Testis (tissue), 2 donors: ENCODE measurements at regions not wholly inside any gene's neighbourhood (a gene's known extent, or its start where the extent isn't known, plus 50 kb on each side); places are given as distances from the start of the nearest gene placed in this dataset.

Source experiments
- DNase-seq: peaks from one replicate; pipeline ENCODE4 v3.0.0-alpha.2; 2019
- H3K27ac ChIP-seq, 2 donors: fragments of 200-600 bp; sonication (generic); one replicate each; pipeline ENCODE4 v1.5.1; 2019
- H3K27me3 ChIP-seq: fragments of 200-600 bp; sonication (generic); one replicate; pipeline ENCODE4 v1.5.1; 2019
- H3K36me3 ChIP-seq: fragments of 200-600 bp; sonication (generic); one replicate; pipeline ENCODE4 v1.5.1; 2017; ENCODE audit warnings: low read depth; ENCODE audit errors: missing control alignments
- H3K4me1 ChIP-seq: fragments of 200-600 bp; sonication (generic); one replicate; pipeline ENCODE4 v1.5.1; 2019
- H3K4me3 ChIP-seq, 2 donors: fragments of 200-600 bp; sonication (generic); one replicate each; pipeline ENCODE4 v1.5.1; 2017 to 2019
- H3K9me3 ChIP-seq: fragments of 200-600 bp; sonication (generic); one replicate; pipeline ENCODE4 v1.5.1; 2017
- POLR2A ChIP-seq: fragments of 450-650 bp; IDR thresholded peaks from one replicate; pipeline ENCODE4 v1.6.1; 2017; ENCODE audit warnings: antibody characterized with exemption, mild to moderate bottlenecking, moderate library complexity
- WGBS, 2 donors: methylation state at CpG; one replicate each; pipeline ENCODE4 v1.1.5; 2018; 5-methylcytosine and 5-hydroxymethylcytosine counted together
- intact Hi-C: fragments of 100-400 bp; cut with DNase I; formaldehyde crosslinking; loops from one replicate; pipeline ENCODE4 v1.15.1; 2023; ENCODE audit warnings: low total_unique reads
- TF ChIP-seq, protein P1 (sequence below), 3 experiments: fragments of 450-650 bp in 2 of 3; fragments of 200-600 bp in 1 of 3; sonication (generic) in 1 of 3; IDR thresholded peaks; one replicate each; pipeline ENCODE4 v1.5.1; 2016 to 2019; ENCODE audit warnings: antibody characterized with exemption in 3 of 3, mild to moderate bottlenecking in 2 of 3, moderate library complexity in 1 of 3

GRCh38 chr12:43057566-43057965 is 468.0 kb upstream of the PRICKLE1 start:
- intact Hi-C loops, result no loop called here
- H3K27ac ChIP-seq, result no peak overlapping the region
- H3K4me1 ChIP-seq, result no peaks in the 10 kb centered on the region
- H3K27me3 ChIP-seq, result no peaks in the 10 kb centered on the region
- no peaks in the 10 kb centered on the region for H3K9me3 ChIP-seq
- TF ChIP-seq, protein P1, sequence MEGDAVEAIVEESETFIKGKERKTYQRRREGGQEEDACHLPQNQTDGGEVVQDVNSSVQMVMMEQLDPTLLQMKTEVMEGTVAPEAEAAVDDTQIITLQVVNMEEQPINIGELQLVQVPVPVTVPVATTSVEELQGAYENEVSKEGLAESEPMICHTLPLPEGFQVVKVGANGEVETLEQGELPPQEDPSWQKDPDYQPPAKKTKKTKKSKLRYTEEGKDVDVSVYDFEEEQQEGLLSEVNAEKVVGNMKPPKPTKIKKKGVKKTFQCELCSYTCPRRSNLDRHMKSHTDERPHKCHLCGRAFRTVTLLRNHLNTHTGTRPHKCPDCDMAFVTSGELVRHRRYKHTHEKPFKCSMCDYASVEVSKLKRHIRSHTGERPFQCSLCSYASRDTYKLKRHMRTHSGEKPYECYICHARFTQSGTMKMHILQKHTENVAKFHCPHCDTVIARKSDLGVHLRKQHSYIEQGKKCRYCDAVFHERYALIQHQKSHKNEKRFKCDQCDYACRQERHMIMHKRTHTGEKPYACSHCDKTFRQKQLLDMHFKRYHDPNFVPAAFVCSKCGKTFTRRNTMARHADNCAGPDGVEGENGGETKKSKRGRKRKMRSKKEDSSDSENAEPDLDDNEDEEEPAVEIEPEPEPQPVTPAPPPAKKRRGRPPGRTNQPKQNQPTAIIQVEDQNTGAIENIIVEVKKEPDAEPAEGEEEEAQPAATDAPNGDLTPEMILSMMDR (IDR thresholded peaks at IDR 0.05), result no peak
- no peaks in the 10 kb centered on the region for H3K36me3 ChIP-seq
- DNase-seq, result no peak
- H3K4me3 ChIP-seq, result no peak overlapping the region

DNA sequence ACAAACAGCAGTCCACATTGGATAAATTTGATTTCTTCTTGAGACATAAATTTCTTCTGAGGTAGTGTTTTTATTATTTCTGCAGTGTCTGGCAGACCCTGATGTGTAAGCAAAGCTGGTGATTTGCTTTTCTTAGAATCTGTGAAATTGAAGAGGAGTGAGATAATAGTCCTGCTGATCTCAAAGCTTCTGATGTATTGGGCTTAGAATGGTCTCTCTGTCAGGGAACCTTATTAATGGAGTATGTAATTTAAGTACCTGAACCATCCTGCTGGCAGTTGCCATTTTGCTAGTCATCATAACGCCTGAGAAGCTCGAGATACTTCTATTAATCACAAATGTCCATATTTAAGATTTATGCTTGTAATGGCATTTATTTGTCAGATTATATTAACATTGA is 464.5 kb upstream of the PRICKLE1 start:
- no peak for TF ChIP-seq POLR2A
- TF ChIP-seq, protein P1 (IDR thresholded peaks at IDR 0.05), result no peak
- no peaks in the 10 kb centered on the region for H3K9me3 ChIP-seq
- 88 to 95% methylated on average over 2 of the region's 2 CpGs for WGBS, 2 donors
- no peak overlapping the region for H3K27ac ChIP-seq
- H3K4me1 ChIP-seq, result no peaks in the 10 kb centered on the region
- no peak for DNase-seq
- no peaks in the 10 kb centered on the region for H3K36me3 ChIP-seq
- H3K27me3 ChIP-seq, result no peaks in the 10 kb centered on the region
- intact Hi-C loops, result no loop called here
- no peak overlapping the region for H3K4me3 ChIP-seq

DNA sequence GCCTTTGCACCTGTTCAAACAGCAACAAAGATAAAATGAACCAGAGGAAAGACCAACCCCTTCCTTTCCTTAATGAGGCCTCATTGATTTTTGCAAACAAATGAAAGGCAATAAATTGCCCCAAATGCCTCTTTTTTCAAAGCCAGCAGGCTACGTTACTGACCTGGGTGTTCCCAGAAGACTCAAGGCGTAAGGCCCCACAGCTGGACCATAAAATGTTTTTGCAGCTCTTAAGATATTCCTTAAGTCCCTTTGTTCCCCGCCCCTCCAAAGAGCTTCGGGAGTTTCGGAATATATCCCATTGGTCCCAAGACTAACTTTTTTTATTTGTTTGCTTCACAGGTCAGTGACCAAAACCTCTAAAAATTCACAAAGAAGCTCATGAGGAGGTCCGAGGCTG is 462.9 kb upstream of the PRICKLE1 start:
- 67 to 80% methylated on average over 6 of the region's 6 CpGs for WGBS, 2 donors
- H3K4me3 ChIP-seq, result no peak overlapping the region
- TF ChIP-seq, protein P1 (IDR thresholded peaks at IDR 0.05), result no peak
- TF ChIP-seq POLR2A, result no peak

GRCh38 chr12:43044241-43044640 is 454.7 kb upstream of the PRICKLE1 start:
- intact Hi-C loops, result no loop called here
- WGBS, 2 donors, result 91 to 93% methylated on average over 2 of the region's 2 CpGs
- TF ChIP-seq POLR2A, result no peak
- TF ChIP-seq, protein P1 (IDR thresholded peaks at IDR 0.05), result no peak
- no peaks in the 10 kb centered on the region for H3K4me1 ChIP-seq
- H3K9me3 ChIP-seq, result no peaks in the 10 kb centered on the region
- no peak overlapping the region for H3K27ac ChIP-seq
- no peak for DNase-seq
- H3K4me3 ChIP-seq, result no peak overlapping the region
- H3K27me3 ChIP-seq, result no peaks in the 10 kb centered on the region
- H3K36me3 ChIP-seq, result no peaks in the 10 kb centered on the region

More for the DNA sequence above, 462.9 kb upstream of the PRICKLE1 start:
- no peak for DNase-seq
- H3K27ac ChIP-seq, result no peak overlapping the region
- H3K9me3 ChIP-seq, result no peaks in the 10 kb centered on the region
- intact Hi-C loops, result no loop called here
- no peaks in the 10 kb centered on the region for H3K27me3 ChIP-seq
- no peaks in the 10 kb centered on the region for H3K36me3 ChIP-seq
- no peaks in the 10 kb centered on the region for H3K4me1 ChIP-seq

GRCh38 chr12:43038991-43039390 is 449.4 kb upstream of the PRICKLE1 start:
- no peaks in the 10 kb centered on the region for H3K27me3 ChIP-seq
- no peak overlapping the region for H3K27ac ChIP-seq
- DNase-seq, result no peak
- no peak overlapping the region for H3K4me3 ChIP-seq
- H3K9me3 ChIP-seq, result no peaks in the 10 kb centered on the region
- H3K36me3 ChIP-seq, result no peaks in the 10 kb centered on the region
- no peak for TF ChIP-seq POLR2A
- TF ChIP-seq, protein P1 (IDR thresholded peaks at IDR 0.05), result no peak
- 75 to 86% methylated on average over 3 of the region's 3 CpGs for WGBS, 2 donors
- H3K4me1 ChIP-seq, result no peaks in the 10 kb centered on the region
- intact Hi-C loops, result no loop called here
